Ishikawa (cell line): ENCODE measurements at regions not wholly inside any gene's neighbourhood (a gene's known extent, or its start where the extent isn't known, plus 50 kb on each side); places are given as distances from the start of the nearest gene placed in this dataset.

ENCODE experiments used
- CEBPB ChIP-seq: IDR thresholded peaks from 2 replicates; pipeline ENCODE4 v1.6.1; 2012
- CREB1 ChIP-seq: IDR thresholded peaks from 2 replicates; pipeline ENCODE4 v1.6.1; 2012; ENCODE audit warnings: low read depth
- EGR1 ChIP-seq: IDR thresholded peaks from 2 replicates; pipeline ENCODE4 v1.6.1; 2012
- EP300 ChIP-seq: IDR thresholded peaks from 2 replicates; pipeline ENCODE4 v1.6.1; 2012; ENCODE audit warnings: borderline replicate concordance
- FOXM1 ChIP-seq: IDR thresholded peaks from 2 replicates; pipeline ENCODE4 v1.6.1; 2012; ENCODE audit warnings: low read depth, borderline replicate concordance
- MAX ChIP-seq: IDR thresholded peaks from 2 replicates; pipeline ENCODE4 v1.6.1; 2012
- NFIC ChIP-seq: IDR thresholded peaks from 2 replicates; pipeline ENCODE4 v1.6.1; 2012
- RAD21 ChIP-seq: IDR thresholded peaks from 2 replicates; pipeline ENCODE4 v1.6.1; 2012; ENCODE audit warnings: low read depth
- REST ChIP-seq: IDR thresholded peaks from 2 replicates; pipeline ENCODE4 v1.6.1; 2012; ENCODE audit warnings: low read depth, mild to moderate bottlenecking
- TAF1 ChIP-seq: IDR thresholded peaks from 2 replicates; pipeline ENCODE4 v1.6.1; 2012; ENCODE audit warnings: low read depth, mild to moderate bottlenecking
- TCF12 ChIP-seq: IDR thresholded peaks from 2 replicates; pipeline ENCODE4 v1.6.1; 2012; ENCODE audit warnings: low read depth
- TEAD4 ChIP-seq: IDR thresholded peaks from 2 replicates; pipeline ENCODE4 v1.6.1; 2012
- YY1 ChIP-seq: IDR thresholded peaks from 2 replicates; pipeline ENCODE4 v1.6.1; 2012; ENCODE audit warnings: low read depth
- ZBTB7A ChIP-seq: IDR thresholded peaks from 2 replicates; pipeline ENCODE4 v1.6.1; 2012; ENCODE audit warnings: low read depth
- TF ChIP-seq, protein P1 (sequence below): IDR thresholded peaks from 2 replicates; pipeline ENCODE4 v1.6.1; 2012

- TF ChIP-seq MAX: no peak
- TF ChIP-seq, protein P1, sequence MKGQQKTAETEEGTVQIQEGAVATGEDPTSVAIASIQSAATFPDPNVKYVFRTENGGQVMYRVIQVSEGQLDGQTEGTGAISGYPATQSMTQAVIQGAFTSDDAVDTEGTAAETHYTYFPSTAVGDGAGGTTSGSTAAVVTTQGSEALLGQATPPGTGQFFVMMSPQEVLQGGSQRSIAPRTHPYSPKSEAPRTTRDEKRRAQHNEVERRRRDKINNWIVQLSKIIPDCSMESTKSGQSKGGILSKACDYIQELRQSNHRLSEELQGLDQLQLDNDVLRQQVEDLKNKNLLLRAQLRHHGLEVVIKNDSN: no peak
- no peak for TF ChIP-seq RAD21
- no peak for TF ChIP-seq ZBTB7A
- TF ChIP-seq TCF12: no peak
- no peak for TF ChIP-seq EGR1
- TF ChIP-seq CREB1: no peak
- no peak for TF ChIP-seq NFIC
- TF ChIP-seq EP300: no peak
- TF ChIP-seq REST: no peak
- no peak for TF ChIP-seq CEBPB
These were observed 256.8 kb upstream of the PMEPA1 start for GRCh38 chr20:57966620-57967019.

DNA sequence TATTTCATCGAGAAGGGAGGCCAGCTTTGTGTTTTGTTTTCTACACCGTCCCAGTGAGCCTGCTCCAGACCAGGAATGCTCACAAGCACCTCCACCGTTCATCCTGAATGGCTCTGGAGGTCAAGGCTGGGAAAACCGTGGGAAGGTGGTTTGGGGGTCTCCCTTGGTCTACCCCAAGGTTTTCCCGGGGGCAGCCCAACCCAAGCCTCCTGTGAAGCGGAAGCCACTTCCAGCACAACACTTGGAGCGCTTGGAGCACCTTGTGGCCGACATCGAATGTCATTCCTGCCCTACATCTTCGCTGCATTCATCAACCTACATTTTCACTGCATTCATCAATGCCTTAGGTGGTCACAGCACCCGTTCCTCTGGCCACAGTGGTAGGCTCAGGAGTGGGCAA, 255.6 kb upstream of the PMEPA1 start:
- TF ChIP-seq TEAD4 (no peak), NFIC (no peak), MAX (no peak), TAF1 (no peak), YY1 (no peak), CEBPB (no peak), FOXM1 (no peak), RAD21 (no peak), EGR1 (no peak), CREB1 (no peak), REST (no peak)

DNA sequence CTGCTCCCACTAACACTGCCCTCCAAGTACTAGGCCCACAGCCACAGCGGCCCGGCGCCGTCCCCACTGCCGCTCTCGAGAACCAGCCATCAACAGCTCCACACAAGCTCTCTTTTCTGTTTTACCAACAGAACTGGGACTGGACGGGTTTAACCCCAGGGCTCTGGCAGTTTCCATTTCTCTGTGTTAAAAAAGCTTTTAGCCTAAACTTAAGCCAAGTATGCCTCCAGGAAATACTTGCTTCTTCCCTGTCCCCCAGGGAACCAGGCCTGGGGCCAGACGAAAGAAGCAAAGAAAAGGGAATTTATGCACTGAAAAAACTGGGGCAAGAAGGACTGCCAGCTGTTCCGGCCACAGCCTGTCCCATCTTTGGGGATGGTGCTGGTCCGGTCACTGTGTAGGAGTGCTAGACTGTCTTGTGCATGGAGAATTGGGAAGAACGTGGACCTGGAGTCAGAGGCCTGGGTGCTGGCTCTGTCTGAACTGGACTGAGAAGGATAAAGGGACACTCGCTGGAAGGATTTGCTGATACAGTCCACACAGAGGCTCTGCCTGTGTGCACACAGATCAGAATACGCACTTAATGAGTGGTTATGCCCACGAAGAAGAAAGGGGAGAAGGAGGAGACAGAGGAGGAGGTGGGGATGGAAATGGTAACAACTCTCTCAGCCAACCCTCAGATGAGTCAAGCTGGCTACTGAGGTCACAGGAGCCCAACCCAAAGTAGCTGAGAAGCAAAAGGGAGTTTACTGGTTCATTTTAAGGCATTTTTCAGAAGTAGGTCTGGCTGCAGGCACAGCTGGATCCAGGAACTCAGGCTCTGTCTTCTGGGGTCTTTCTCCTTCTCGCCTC, 254.4 kb upstream of the PMEPA1 start:
- TF ChIP-seq FOXM1 (no peak), EGR1 (no peak), TCF12 (no peak), YY1 (no peak), TAF1 (no peak), REST (no peak), EP300 (no peak), MAX (no peak), NFIC (no peak), RAD21 (no peak), CEBPB (no peak), CREB1 (no peak), TEAD4 (no peak), ZBTB7A (no peak)
- TF ChIP-seq, protein P1: no peak
